Iris pigment epithelial cell (primary cell): ENCODE measurements at regions not wholly inside any gene's neighbourhood (a gene's known extent, or its start where the extent isn't known, plus 50 kb on each side); places are given as distances from the start of the nearest gene placed in this dataset.

Source experiments
- DNase-seq: peaks from one replicate; pipeline ENCODE4 v3.0.0-alpha.2; 2011; ENCODE audit warnings: low read depth

DNA sequence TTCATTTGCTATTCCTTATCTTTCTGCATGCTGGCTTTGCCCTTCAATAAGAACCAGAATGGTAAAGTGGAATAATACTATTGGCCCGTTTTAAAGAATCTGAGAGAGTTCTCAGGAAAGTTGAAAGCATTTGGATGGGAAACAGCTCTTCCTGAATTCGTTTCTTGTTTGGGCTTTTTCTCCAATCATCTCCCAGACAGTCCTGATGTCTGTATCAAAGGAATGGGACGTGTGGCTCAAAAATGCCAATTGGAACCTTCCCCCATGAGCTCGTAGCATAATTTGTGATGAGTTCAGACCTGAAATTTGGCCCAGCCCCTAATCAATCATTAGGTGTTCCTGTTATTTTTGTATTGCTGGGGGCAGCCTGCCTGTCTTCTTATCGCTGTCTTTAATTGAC, 75.8 kb upstream of the BACH2 start:
- no peak for DNase-seq

DNA sequence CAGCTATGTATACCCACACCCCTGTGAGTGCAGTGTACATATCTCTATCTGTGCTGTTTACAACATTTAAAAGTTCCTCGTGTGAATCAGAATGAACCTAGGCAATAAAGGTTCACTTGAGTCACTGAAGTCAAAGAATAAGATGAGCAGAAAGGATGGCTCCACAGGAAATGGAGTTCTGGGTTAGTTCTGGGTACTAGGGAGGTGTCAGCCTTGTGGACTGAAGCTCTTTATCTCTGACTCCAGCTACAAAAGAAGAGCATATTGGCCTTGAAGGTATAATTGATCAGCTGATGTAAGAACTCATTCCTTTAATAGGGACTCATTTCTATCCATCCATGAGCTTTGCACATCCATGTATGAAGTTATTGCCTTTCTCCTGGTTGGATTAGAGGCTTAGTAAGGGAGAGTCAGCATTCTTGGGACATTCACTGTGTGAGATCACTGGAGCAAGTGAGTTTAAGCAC, 73.9 kb upstream of the BACH2 start:
- peak; percentile 50 for DNase-seq

DNA sequence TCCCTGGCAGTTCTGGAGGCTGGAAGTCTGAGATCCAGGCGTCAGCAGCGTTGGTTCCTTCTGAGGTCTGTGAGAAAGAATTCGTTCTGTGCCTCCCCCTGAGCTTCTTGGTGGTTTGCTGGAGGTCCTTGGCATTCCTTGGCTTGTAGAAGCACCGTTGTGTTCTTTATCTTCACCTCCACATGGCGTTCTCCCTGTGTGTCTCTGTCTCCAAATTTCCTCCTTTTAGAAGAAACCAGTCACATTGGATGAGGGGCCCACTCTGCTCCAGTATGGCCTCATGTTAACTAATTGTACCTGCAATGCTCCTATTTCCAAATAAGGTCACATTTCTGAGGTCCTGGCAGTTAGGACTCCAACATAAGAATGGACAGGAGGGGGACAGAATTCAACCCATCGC, 73.0 kb upstream of the BACH2 start:
- DNase-seq: peak; percentile 71

DNA sequence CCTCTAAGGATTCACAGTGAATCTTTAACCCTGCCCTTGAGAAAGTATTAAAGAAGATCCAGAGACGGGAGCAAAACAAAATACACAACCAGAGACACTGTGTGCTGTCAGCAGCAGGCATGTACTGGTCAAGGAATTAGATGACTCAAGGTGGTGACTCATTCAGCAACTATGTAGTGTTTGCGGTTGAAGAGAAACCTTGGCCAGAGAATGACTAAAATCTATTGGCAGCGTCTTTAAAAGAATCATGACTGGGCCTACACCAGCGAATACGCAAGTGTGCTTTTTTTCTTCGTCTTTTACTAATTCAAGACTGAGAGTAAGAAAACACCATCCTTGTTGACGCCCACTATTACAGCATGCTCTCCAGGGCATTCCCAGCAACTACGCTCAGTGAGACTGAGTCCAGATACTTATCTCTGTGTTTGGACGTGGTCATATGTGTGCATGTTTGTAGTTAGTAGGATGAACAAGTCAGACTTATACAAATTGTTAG, 72.4 kb upstream of the BACH2 start:
- peak; percentile 100 for DNase-seq

DNA sequence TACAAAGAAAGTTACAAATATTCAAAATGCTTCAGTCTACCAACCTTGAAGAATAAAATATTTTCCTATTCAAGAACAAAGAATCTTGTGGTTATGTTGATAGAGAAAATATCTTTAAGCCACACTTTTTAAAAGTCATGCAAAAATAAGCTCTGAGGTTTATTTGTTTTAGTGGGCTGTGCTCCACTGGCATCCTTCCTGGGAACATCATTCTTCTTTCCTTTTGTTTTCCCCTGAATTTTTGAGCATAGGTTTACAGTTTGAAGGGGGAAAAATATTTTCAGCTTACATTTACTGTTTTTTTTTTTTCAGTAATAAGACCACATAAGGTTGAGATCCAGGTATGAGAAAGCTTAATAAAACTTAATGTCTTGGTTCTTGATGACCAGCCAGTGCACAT, 72.0 kb upstream of the BACH2 start:
- peak; percentile 77 for DNase-seq

DNA sequence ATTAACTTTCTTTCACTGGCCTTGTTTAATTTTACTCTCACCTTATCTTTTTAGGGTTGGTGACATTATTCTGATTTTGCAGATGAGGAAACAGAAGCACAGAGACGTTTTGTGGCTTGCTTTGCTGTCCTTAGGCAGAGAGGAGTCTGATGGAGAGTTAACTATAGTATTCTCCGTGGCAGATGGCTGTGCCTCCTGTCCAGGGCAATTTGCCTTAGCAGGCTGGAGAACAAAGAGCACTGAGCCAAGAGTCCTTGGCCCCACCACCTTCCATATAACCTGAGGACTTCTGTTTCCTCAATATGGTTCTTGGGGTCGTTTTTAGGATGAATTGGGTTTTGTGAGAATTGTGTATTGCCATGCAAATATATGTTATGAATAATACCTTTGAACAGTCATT, 71.4 kb upstream of the BACH2 start:
- DNase-seq: no peak

DNA sequence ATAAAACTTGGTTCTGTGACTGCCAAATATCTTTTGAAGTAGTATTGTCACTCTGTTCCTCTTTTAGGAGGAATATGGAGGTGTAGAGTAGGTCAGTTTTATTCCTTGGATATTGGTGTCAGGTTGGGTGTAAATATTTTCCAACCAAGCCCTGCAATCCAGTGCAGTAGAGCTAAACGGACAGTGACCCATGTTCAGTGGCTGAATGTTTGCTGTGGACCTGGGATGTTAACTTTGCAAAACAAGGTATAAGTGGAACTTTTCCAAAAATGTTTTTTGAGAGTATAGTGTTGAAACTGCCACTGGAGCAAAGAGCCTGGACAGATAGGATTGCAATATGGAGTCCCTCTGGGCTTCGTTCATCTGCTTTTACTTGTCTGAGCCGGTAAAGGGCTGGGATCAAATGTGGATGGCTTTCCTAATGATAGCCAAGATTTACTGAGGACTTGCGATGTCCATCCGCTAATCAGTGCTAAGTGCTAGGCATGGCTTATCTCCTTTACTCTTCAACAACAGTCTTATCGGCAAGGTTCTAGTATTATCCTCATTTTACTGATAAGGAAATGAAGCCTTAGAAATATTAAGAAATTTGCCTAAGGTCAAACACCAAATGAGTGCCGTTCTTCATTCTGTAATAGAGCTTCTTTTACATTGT, 69.0 kb upstream of the BACH2 start:
- no peak for DNase-seq

DNA sequence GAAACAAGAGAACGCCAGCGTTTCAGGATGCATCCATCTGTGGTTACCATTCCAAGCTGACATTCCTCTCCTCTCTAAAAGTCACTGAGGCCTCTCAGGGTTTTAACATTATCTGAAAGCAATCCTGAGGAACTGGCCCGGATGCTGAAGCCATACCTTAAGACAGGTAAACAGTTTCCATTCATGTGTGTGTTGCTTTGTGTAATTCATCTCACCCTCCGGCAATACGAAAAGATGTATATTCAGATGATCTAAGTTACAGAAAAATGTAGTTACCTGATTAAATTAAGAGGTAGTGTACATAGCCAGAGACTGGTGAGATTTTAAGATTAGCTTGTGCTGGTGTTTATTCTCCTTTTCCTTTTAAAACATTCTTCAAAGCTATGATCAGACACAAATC, 68.4 kb upstream of the BACH2 start:
- no peak for DNase-seq

DNA sequence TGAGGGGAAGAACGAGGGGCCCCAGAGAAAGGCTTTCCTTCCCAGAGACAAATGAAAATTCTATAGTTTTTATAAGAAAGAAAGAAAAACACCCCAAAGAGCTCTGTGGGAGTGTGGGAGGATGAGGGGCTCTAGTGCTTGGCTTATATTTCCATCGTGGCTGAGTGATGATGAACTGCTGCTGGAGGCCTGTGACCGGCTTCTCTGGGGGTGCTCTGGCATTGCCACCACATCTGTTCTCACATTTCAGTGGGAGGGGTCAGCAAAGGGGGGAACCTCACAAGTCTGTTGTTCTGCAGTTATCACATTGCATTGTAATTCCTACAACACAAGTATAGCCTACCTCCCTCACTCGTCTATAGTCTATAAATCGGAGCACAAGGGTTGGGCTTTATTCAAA, 67.6 kb upstream of the BACH2 start:
- DNase-seq: no peak

DNA sequence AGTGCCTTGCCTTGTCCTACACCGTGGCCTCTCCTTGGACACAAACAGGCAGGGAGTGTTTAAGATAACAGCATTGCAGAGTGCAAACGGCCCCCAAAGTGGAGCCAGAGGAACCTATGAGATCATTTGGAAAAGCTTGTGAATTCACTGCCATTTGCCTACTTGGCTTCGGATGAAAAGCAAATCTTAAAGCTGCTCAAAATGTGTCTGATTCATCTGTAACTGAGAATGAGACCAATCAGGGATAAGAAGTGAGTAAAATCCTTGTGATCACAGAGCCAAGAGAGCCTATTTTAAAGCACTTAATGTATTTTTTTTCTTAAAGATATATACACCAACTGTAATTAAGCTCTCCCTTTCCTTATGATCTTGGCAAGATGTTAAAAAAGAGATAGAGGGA, 65.7 kb upstream of the BACH2 start:
- DNase-seq: peak; percentile 74

DNA sequence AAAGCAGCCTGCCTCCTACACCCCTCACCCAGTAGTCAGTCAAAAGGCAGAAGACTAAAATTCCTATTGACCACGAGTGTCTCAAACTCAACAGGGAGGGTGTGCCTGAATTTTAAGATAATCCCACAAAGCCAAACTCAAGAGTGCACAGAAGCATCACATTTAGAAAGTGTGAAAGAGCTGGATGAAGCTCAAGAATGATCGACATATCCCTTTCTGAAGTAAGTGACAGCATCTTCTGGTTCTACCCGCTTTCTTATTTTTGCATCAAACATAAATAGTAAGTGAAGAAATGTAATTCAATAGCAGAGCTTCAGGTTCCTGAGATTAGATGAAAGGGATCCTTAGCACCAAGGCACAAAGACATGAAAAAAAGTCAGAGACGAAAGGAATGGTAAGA, 64.5 kb upstream of the BACH2 start:
- no peak for DNase-seq

DNA sequence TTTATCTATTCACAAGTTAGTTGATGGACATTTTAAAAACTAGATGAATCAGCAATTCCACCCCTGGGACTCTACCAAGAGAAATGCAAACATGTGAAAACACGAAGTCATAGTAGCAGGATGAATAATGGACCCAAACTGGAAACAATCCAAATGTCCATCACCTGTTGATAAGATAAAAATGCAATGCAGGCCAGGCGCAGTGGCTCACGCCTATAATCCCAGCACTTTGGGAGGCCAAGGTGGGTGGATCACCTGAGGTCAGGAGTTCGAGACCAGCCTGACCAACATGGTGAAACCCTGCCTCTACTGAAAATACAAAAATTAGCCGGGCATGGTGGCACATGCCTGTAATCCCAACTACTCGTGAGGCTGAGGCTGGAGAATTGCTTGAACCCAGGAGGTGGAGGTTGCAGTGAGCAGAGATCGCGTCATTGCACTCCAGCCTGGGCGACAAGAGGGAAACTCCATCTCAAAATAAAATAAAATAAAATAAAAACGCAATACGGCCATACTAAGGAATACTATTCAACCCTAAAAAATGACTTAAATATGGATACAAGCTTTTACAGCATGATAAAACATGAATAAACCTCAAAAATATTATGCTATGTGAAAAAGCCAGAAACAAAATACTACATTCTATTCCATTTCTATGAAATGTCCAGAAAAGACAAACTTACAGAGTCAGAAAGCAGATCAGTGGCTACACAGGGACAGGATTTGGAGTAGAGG, 61.6 kb upstream of the BACH2 start:
- peak; percentile 73 for DNase-seq

DNA sequence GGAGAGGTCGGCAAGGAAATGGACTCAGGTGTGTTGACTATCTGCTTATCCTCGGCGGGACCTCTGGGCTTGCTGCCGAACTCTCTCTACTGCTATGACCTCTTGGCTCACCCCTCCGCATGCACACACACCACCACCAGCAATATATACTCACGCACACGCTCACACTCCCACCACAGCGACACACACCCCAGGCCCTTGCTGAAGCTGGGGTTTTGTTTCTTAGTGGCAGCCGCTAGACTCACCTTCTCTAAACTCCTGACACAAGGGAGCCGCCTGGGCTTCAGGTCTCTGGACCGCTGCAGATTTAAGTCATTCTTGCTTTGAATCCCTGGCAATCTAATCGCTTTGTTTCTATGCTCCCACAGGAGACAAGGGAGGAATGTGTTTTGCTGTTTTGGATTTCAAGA, 59.4 kb upstream of the BACH2 start:
- DNase-seq: no peak

DNA sequence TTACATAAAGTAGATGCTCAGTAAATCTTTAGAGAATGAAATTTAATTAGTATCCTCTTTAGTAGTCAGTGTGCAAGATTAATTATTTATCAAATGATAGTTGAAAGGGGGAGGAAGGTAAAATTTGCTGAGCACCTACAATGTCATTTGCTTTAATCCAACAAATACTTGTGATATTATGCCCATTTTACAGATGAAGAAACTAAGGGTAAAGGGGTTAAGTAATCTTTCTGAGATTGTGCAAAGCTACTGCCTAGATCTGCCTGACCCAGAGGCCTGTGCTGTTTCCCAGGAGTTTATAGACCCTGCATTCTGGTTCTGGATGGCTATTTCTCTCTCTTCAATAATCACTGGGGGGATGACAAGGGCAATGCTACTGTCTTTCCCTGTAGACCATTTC, 58.3 kb upstream of the BACH2 start:
- DNase-seq: no peak

DNA sequence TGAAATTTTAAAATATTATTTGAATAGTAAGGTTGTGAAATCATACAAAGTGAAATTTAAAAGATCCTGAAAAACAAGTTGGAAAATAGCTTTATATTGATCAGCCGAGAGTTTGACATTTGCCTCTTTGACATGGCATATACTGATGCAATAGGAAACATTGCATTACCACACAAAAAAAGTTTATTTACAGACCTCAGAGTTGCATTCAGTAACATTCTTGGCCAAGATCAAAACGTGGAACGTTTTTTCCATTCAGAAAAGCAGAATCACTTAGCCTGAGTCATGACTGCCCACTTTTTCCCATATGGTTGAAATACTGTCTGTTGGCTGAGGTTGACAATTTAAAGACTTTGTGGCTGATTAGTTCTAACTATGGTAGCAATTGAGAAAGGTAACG, 55.1 kb upstream of the BACH2 start:
- DNase-seq: peak; percentile 89

DNA sequence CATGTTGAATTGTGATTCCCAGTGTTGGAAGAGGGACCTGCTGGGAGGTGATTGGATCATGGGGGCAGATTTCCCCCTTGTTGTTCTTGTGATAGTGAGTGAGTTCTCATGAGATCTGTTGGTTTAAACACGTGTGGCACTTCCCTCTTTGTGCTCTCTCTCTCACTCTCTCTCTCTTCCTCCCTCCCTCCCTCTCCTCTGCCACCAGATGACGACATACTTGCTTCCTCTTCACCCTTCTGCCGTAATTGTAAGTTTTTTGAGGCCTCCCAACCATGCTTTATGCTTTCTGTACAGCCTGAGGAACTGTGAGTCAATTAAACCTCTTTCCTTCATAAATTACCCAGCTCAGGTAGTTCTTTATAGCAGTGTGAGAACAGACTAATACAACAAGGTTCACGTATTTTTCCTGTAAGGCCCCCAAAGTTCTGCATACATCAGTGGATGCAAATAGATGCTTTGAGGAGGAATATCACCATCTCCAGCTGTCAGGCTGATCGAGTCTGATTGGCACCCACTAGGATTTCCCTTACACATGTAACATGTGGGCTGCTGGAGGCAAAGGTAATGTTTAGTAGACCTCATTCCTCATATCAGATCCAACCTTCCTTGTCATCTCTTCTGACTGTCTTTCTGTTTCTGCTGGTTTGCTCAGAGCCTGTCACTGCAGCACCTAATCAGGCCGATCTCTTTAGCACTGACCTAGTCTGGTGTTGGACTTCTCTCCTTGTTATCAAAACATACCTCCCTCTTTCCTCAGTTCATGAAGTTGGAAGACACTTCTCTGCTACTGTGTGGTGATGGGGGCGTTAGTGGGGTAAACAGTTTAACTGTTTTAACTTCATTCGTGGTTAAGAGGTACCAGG, 54.3 kb upstream of the BACH2 start:
- peak; percentile 31 for DNase-seq

DNA sequence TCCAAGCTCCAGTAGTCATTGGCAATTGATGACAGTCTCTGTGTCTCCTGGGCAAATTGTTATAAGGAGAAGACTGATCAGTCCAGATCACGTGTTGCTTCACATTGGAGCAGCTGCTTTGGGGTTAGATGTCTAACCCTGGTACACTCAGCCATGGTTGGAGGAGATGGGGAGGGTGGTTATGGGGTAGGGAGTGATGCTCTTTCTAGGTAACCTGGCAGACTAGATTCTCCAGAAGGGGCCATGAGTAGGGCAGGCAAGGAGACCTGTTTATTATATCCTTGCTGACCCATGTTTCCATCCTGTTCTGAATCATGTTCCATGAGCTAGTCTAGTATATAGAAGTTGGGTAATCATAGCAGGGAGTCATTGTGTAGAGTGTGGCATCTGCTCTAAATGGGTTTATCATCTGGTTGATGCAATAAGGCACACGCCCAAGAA, 50.8 kb upstream of the BACH2 start:
- peak; percentile 21 for DNase-seq

DNA sequence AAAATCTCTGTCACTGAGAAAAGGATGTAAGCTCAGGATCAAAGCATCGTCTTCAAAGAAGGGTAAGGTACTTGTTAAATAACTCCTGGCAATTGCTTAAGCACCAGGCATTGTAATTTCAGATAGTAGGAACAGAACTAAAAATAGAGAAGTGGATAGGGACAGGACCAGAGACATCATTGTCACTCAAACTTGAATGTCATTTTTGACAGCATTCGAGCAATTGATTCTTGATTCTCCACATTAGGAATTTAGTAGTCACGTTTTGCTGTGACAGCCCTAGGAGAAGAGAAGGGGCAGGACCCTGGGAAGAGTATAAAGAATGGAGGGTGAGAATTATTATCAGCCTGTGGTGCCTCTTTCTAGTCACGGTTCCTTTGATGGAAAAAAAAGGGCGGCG, 50.1 kb upstream of the BACH2 start:
- DNase-seq: no peak
